HK-2 (cell line): ENCODE measurements at regions not wholly inside any gene's neighbourhood (a gene's known extent, or its start where the extent isn't known, plus 50 kb on each side); places are given as distances from the start of the nearest gene placed in this dataset.
A peak's percentile ranks its signal among the peaks of the same experiment; 100 is the strongest.

Experiments used
- DNase-seq: peaks from one replicate; pipeline ENCODE4 v3.0.0-alpha.2; 2018; ENCODE audit not compliant: unreplicated experiment

DNA sequence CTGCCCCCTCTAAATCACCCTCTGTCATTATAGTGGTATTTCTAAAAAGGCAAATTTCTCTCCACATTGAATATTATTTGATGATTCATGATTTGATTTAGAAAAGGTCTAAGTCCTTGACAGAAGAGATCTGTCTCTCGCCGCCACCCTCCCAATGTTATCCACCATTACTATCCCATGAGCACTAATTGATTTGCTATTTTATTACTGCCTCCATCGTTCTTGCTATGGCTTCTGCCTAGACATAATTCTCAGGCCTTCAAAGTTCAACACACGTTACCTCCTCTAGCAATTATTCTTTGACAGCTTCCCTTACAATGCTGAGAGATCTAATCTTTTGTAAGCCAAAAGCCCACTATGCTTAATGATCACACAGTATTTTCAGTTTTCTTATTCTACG lies 507.0 kb upstream of the CHAC2 start:
- DNase-seq = no peak

DNA sequence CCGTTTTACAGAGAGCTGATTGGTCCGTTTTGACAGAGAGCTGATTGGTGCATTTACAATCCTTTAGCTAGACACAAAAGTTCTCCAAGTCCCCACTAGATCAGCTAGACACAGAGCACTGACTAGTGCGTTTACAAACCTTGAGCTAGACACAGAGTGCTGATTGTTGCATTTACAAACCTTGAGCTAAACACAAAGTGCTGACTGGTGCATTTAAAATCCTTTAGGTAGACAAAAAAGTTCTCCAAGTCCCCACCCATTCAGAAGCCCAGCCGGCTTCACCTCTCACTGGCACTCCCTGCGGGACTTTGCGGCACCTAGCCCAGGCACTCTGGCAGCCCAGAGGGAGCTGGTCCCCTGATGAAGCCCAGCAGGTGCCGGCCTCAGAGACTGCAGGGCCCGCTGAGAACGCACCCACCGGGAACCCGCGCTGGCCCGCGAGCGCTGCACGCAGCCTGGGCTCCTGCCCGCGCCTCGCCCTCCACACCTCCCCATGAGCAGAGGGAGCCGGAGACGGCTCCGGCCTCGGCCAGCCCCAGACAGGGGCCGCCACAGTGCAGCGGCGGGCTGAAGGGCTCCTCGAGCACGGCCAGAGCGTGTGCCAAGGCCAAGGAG lies 508.1 kb upstream of the CHAC2 start:
- no peak for DNase-seq

DNA sequence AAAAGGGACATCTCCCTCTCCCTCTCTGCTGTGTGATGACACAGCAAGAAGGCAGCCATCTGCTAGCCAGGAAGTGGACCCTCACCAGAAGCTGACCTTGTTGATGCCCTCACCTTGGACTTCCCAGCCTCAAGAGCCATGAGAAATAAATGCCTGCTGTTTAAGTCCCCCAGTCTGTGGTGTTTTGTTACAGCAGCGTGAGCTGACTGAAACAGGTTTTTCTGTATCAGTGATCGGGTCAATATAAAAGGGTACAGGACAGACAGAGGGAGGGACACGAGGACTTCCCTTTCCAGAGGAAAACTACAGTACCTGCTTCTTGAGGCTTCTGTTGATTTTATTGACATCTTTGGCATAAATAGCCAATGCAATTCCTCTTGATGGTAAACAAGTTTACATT lies 510.3 kb upstream of the CHAC2 start:
- no peak for DNase-seq

DNA sequence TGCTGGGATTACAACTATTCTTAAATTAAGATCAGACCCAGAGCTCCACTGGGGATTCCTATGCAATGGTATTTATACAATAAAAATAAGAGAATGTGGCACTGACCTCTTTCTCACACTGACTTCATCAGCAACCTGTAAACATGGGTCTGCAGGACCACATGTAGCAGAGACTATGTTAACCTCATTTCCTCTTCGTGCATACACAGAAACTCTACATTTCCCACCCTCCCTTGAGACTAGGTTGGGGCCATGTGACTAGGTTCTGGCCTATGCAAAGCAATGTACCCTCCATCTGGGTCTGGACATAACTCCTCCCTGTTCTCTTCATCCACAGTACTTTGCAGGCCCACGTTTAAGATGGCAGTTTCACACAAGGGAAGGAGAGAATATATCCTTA lies 514.4 kb upstream of the CHAC2 start:
- DNase-seq = no peak

DNA sequence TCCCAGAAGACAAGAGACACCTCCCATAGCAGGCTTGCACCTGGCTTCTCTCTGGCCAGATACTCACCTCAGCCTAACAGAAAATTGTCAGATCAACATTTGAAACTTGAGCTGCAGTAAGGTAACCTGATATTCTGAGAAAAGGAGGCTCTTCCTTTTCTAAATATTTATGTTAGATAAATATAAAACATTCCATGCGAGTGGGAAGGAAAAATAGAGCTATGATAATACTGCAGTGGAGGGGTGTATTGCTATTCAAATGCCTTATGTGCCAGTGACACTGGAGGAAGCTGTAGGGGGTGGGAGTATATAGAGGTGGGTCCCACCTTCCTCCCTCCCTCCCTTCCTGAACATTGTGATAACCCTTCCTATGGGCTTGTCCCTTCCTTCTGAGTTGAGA lies 515.5 kb upstream of the CHAC2 start:
- DNase-seq = no peak

DNA sequence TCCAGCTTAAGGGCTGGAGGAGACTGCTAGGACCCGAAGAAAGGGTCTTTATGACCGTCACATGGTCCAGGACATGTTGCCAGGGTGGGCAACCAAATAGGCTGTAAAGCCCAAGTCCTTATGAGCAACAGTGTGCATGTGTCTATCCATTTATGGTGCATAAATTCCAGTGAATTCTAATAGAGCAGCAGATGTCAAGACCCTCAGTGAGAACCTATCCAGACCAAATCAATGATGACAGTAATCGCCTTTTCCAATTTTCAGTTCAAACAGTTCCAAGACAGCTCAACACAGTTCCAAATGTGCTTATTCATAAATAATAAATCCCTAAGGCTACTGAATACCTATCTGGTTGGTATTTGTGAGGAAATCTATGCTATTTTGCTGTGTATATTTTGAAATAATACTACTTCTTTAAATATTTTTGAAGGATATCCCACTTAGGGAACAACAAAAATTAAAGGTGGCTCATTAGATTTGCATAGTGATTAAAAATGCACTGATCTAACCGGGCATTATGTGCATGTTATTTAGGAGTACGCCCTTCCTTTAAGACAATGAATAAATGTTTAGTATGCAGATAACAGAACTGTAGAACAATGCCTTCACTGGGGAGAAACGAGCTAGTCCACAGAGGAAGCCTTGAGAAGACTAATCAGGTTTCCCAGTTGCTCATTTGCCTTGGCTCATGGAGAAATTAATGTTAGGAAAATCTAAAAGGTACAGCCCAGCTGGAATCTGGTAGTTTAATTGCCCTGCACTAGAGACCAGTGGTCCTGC lies 519.5 kb upstream of the CHAC2 start:
- no peak for DNase-seq

DNA sequence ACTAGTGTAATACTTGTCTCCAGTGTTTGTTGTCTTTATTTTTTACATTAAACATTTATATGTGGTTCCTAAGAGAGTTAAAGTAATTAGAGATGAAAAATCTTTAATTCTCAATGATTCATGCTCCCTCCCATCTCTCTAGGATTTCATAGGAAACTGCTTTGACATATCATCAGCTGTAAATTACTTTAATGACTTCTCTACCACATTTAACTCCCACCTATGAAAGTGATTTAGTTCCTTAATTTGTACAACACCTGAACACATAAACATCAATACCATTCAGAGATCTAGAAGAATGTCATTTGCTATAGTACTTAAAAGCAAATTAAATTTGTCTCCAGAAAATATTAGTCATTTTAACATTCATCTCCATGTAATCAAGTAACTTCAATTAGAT lies 524.2 kb upstream of the CHAC2 start:
- no peak for DNase-seq

DNA sequence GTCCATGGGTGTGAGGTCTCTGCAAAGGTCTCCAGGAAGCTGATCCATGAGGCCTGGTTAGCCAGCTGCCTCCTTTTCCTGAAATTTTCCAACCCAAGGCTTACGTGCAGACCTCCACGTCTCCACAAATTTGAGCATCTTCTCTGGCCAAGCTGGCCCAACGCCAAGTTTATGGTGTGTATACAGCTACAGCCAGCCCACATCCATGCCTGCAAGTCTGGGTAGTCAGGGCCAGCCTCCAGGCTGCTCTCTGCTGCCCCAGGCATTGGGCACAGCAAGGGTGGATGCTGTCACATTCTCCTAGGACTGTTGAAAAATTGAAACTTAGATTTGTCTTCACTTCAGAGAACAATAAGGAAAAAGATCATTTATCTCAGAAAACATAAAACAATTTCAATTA lies 525.5 kb upstream of the CHAC2 start:
- DNase-seq = no peak

DNA sequence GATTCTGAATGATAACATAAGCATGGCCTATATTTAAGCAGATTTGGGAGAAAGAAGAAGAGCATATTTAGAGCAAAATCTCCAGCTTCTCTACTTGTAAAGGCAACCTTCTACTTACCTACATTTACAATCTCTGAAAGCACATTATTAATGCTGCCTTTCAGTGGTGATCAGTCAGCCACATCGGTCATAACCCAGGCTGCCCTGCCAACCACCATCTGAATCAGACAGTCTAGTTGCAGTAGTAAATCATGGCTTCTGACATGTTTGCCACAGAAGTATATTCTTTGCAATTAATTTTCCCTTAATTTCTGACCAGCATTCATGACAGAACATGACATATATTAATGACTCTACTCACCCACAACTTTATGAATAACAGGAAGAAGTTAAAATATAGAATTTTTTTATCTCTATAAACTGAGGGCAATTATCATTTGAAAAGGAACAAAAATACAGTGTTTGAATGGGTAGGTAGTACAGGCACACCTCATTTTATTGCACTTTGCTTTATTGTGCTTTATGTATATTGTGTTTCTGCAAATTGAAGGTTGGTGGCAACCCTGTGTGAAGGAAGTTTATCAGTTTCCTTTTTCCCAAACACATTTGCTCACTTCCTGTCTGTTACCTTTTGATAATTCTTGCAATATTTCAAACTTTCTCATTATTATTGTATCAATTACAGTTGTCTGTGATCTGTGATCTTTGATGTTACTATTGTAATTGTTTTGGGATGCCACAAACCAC lies 531.6 kb upstream of the CHAC2 start:
- peak; percentile 34 for DNase-seq

DNA sequence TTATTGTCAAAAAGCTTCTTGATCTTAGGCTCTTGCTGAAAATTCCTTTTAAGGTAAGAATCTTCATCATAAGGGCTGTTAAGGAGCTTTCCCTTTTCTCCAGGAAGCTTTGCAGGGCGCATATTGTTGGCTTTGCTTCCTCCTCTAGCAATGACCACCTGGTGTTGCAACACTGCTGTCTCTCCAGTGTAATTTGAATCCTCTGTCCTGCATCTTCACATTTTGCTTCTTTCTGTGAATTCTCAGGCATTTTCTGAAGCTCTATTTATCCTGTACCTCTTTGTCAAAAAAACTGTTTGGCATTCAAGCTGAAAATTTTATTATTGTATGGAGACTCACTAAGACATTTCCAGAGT lies 533.1 kb upstream of the CHAC2 start:
- no peak for DNase-seq

DNA sequence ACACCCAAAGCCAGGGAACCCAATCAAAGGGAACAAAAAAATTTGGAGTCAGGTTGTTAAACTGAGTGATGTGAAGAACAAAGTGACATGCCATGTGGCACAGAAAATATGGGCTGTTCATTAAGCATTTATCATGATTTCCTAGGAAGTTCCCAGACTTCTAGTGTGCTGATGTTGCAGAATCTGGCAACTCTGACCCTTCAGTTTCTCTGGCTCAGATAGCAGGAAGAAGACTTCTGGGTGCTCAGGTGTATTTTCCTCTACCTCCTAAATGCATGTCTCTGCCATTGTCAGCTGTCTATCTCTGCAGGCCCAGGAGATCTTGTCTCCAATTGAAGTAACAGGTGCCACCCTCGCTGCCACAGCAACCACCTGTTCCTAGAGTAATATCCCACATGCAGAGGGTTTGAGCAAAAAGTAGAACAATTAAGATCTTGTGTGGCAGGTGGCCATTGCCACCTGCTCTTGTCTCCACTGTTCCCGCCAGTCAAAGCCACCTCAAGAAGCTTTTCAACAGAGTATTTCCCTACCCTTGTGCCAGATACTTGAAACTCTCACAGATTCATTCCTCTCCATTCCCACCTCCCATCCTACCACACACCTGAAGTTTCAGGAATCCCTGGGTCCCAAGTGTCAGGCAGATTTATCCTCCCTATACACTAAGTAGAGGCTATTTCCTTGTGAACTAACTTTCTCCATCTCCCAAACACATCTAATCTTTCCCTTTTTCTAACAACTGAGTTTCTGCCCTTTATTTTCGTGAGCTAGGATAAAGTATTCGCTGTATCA lies 533.7 kb upstream of the CHAC2 start:
- no peak for DNase-seq

DNA sequence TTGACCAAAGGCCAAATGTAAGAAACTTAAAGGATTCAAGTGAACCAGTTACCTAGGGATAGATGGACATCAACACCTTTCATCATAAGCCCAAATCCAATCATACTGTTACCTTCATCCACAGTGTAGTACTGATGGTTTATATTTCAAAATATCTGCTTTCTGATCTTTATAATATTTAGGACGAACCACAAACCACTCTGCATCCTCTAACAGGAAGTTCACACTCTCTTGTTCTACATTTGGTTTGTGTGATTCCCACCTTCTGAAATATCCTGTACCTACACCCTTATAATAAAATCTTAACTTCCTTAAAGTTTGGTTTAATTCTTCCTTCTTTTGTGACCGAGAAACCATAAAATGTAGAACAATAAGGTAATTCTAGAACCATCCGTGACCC lies 535.7 kb upstream of the CHAC2 start:
- no peak for DNase-seq

DNA sequence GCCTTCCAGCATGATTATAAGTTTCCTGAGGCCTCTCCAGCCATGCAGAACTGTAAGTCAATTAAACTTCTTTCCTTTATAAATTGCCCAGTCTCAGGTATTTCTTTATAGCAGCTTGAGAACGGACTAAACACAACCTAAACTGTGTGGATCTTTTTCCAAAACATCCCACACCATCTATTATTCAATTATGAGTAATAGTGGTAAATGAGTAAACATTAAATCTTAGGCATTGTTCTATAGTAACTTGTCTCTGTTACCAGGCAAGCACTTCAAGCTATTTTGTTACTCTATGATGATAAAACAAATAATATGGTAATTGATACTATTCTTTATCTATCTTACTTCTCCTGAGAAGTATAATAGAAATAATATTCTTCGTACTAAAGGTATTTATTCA lies 536.9 kb upstream of the CHAC2 start:
- DNase-seq = no peak

DNA sequence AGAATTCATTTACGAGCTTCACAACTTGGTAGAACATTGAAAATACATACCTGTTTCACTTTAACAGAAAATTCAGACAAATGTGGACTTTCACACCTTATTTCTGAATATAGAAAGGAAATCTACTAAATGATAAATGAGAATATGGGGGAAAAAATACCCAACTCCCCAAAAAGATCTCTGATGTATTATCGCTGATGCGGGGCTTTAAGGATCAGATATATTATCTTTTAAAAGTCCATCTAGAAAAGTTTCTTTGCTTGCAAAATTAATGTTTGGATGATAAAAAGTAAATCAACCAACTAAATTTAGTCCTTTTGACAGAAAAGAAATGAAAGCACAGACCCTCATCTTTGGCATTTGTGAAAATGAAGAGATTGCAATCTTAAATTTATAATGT lies 540.1 kb upstream of the CHAC2 start:
- DNase-seq = no peak

DNA sequence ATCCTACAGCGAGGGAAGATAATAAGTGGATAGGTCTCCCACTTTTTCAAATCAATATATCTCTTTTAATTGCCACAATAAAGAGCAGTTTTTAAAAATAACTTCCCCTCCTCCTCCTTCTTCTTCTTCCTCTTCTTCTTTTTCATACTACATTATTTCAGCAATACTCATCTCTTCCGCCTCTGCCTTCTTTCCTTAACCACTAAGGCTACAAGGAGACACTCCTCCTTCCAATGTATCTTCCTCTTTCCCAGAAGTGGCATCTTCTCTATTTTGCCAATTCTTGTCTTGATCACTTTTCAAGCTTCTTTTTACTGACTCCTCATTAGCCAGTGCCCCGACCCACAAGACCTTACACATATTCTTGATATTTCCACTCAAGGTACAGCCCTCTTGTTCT lies 546.6 kb upstream of the CHAC2 start:
- DNase-seq = no peak

DNA sequence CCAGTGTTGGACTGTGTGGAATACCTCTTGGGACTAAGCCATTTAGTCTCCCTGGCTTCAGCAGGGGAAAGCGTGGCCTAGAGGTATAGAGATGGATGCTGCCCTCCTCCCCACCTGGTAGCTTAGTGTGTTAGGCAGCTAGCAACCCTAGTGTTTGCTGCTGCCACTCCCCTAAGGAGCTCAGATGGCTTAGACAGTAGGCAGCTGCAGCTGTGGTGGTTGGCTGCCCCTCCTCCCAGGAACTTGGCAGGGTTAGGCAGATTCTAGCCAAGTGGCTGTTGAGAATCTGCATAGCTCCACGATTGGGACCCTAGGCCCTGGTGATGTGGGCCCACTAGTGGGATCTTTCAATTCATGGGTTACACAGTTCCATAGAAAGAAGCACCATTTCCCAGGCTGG lies 550.4 kb upstream of the CHAC2 start:
- DNase-seq = no peak

DNA sequence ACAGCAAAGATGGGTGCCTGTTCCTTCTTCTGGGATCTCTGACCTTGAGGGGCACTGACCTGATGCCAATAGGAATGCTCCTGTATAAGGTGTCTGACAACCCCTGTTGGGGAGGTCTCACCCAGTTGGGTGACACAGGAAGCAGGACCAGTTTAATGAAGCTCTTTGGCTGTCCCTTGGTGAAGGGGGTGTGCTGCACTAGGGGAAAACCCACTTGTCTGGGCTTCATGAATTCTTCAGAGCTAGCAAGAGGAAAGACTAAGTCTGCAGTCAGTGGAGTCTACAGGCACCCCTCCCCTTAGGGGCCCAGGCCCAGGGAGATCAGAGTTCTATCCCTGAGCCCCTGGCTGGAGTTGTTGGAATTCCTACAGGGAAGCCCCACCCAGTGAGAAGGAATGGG lies 550.8 kb upstream of the CHAC2 start:
- no peak for DNase-seq

DNA sequence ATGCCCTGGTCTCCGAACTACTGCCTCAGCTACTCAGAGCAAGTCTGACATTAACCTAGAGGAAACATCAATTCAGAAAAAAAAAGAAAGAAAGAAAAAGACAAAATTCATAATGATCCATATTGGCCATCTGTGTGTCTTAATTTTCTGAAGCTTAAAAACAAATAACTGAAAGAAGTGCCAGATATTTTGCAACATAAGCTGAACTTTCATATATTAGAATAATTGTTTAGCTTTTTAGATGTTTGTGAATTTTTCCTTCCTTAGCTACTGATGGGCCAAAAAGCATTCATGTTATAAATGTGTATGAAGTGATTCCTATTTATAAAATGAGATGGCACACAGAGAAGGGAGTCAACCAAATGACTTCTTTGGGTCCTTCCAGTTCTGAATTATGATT lies 555.0 kb upstream of the CHAC2 start:
- DNase-seq = no peak

DNA sequence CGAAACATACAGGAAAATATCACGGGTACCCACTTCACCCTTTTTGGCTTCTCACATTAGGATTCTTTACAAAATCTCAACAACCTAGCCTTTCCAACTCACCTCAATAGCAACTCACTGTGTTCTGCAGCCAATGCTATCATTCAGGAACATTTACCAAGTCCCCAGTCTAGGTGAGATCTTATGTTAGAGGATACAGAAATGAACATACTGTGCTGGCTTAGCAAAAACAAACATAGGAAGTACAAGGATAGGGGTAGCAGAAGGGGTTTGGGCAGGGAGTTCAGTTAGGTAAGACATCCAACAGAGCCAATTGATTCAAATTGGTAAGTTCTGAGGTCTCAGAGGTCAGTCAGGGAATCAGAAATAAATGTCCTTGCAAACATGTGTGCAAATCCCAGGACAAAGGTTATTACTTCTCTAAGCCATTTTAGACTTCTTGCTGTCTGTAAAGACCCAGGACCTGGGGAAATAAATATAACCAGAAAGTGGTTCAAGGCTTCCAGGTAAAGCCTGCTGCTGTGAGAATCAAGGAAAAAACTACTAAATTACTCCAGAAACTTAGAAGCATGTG lies 556.3 kb upstream of the CHAC2 start:
- no peak for DNase-seq

DNA sequence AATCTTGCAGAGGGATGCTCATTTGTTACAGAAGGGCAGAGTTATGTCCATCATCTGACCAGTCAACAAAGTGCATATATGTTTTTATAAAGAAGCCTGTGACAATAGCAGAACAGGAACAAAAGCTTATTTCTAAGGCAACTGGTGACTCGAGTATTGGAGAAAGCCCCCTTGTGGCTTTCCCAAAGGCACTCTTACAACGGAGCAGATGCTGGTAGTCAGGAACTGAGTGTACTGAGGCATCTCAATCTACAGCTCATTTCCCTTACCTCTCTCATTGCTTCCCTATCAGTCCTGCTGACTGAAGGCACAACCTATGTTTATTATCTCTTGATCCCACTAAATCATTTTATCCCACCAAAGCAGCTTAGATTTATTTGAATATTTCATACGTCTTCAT lies 557.1 kb upstream of the CHAC2 start:
- no peak for DNase-seq

DNA sequence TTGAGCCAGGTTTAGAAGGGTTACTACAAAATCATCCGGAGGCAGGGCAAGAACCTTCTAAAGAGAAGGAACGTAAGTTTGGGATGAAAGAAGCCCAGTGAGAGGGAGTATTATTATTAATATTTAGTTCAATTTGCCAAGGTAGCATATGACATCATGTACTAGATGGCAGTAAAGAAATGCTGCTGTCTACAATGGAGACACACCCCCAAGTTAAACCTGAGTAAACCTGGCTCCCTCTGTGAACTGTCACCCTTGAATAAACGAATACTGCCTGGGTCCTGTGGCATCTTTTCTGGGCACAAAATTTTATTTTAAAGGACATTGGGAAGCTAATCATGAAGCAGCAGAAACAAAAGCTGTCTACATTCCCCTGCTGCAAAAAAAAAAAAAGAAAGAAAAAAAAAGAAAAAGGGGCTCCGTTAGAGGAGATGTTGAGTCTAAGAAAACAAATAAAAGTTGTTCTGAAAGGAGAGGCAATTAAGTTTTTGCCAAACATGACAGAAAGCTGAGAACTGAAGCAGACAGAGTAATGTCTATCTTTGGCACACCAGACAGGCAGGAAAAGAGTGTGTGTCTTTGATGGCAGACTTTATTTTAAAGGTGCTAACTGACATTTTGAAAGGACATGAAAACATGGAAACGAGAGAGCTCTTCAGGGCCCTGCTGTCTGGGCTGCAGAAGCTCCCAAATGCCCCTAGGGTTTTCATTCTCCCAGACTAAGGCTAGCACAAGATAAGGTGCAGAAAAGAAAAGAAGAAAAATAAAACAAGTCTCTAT lies 557.7 kb upstream of the CHAC2 start:
- DNase-seq = no peak
